H1 (cell line): ENCODE measurements at regions not wholly inside any gene's neighbourhood (a gene's known extent, or its start where the extent isn't known, plus 50 kb on each side); places are given as distances from the start of the nearest gene placed in this dataset.

ENCODE experiments used
- ASH2L ChIP-seq: fragments of 200-600, 300-600 bp; sonication (generic); IDR thresholded peaks from one replicate; pipeline ENCODE4 v1.7.1; 2017; ENCODE audit warnings: low read length
- EZH2 ChIP-seq: fragments of 200-600 bp; sonication (generic); IDR thresholded peaks from 2 replicates; pipeline ENCODE4 v1.7.1; 2012; ENCODE audit warnings: low read depth, mild to moderate bottlenecking, moderate library complexity, low read length, inconsistent platforms; ENCODE audit not compliant: severe bottlenecking
- HDAC6 ChIP-seq: IDR thresholded peaks from one replicate; pipeline ENCODE4 v1.7.1; 2012; ENCODE audit warnings: low read depth, mild to moderate bottlenecking, inconsistent platforms, low read length, moderate library complexity
- POLR2A ChIP-seq, 2 experiments: IDR thresholded peaks; 1 replicate in 1 of 2; 2 replicates in 1 of 2; pipeline ENCODE4 v1.6.1; 2011; ENCODE audit warnings: low read depth in 2 of 2, low read length in 2 of 2, mild to moderate bottlenecking in 2 of 2; ENCODE audit errors: control extremely low read depth in 1 of 2
- RAD21 ChIP-seq, 2 experiments: IDR thresholded peaks in 1 of 2; conservative IDR thresholded peaks in 1 of 2; 2 replicates each; pipeline ENCODE4 v1.6.1; 2011; ENCODE audit warnings: low read depth in 2 of 2, low read length in 2 of 2, improper control_type of control experiment in 1 of 2, inconsistent platforms in 1 of 2, mild to moderate bottlenecking in 1 of 2, moderate library complexity in 1 of 2
- SP2 ChIP-seq: IDR thresholded peaks from 2 replicates; pipeline ENCODE4 v1.6.1; 2012; ENCODE audit warnings: mild to moderate bottlenecking, low read length, inconsistent platforms
- SUZ12 ChIP-seq: fragments of 200-600 bp; sonication (generic); IDR thresholded peaks from 2 replicates; pipeline ENCODE4 v1.6.1; 2012; ENCODE audit warnings: mild to moderate bottlenecking, inconsistent platforms, low read length, moderate library complexity, mixed read lengths
- TBP ChIP-seq: IDR thresholded peaks from 2 replicates; pipeline ENCODE4 v1.6.1; 2011; ENCODE audit warnings: low read depth, low read length, improper control_type of control experiment
- ZNF274 ChIP-seq: IDR thresholded peaks from 2 replicates; pipeline ENCODE4 v1.7.0; 2012; ENCODE audit warnings: low read length, borderline replicate concordance; ENCODE audit errors: extremely low read depth
- TF ChIP-seq, protein P1 (sequence below), 3 experiments: IDR thresholded peaks; 1 replicate in 2 of 3; 2 replicates in 1 of 3; pipeline versions ENCODE4 v1.5.1 to v1.6.1; 2011; ENCODE audit warnings: low read length in 3 of 3, mild to moderate bottlenecking in 3 of 3, inconsistent platforms in 2 of 3, low read depth in 1 of 3, moderate library complexity in 1 of 3; ENCODE audit not compliant: insufficient read depth in 1 of 3; ENCODE audit errors: control extremely low read depth in 1 of 3

- TF ChIP-seq ZNF274 = no peak
- no peak for TF ChIP-seq POLR2A (IDR thresholded peaks at IDR 0.05; ENCODE audit: control extremely low read depth in 1 of 2, low read depth in 2 of 2, low read length in 2 of 2)
- TF ChIP-seq, protein P1, sequence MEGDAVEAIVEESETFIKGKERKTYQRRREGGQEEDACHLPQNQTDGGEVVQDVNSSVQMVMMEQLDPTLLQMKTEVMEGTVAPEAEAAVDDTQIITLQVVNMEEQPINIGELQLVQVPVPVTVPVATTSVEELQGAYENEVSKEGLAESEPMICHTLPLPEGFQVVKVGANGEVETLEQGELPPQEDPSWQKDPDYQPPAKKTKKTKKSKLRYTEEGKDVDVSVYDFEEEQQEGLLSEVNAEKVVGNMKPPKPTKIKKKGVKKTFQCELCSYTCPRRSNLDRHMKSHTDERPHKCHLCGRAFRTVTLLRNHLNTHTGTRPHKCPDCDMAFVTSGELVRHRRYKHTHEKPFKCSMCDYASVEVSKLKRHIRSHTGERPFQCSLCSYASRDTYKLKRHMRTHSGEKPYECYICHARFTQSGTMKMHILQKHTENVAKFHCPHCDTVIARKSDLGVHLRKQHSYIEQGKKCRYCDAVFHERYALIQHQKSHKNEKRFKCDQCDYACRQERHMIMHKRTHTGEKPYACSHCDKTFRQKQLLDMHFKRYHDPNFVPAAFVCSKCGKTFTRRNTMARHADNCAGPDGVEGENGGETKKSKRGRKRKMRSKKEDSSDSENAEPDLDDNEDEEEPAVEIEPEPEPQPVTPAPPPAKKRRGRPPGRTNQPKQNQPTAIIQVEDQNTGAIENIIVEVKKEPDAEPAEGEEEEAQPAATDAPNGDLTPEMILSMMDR (IDR thresholded peaks at IDR 0.05; ENCODE audit: control extremely low read depth in 1 of 3, insufficient read depth in 1 of 3, low read depth in 1 of 3, low read length in 3 of 3) = no peak
- TF ChIP-seq SUZ12 = no peak
- TF ChIP-seq HDAC6 = no peak
- no peak for TF ChIP-seq SP2
- TF ChIP-seq ASH2L = no peak
- no peak for TF ChIP-seq EZH2
- no peak for TF ChIP-seq RAD21 (IDR thresholded peaks at IDR 0.05 in 1 of 2, conservative IDR thresholded peaks at IDR 0.05 in 1 of 2; ENCODE audit: low read depth in 2 of 2, low read length in 2 of 2)
- TF ChIP-seq TBP = no peak
Measured at GRCh38 chr20:3342766-3343165, 64.7 kb downstream of the DNAAF9 start.
